NOMO-1 (cell line): ENCODE measurements at regions not wholly inside any gene's neighbourhood (a gene's known extent, or its start where the extent isn't known, plus 50 kb on each side); places are given as distances from the start of the nearest gene placed in this dataset.

ENCODE experiments used
- DNase-seq, 2 experiments: peaks; one replicate each; lab custom pipeline; 2025; ENCODE audit not compliant: unreplicated experiment in 2 of 2; lab: John Stamatoyannopoulos, UW

DNA sequence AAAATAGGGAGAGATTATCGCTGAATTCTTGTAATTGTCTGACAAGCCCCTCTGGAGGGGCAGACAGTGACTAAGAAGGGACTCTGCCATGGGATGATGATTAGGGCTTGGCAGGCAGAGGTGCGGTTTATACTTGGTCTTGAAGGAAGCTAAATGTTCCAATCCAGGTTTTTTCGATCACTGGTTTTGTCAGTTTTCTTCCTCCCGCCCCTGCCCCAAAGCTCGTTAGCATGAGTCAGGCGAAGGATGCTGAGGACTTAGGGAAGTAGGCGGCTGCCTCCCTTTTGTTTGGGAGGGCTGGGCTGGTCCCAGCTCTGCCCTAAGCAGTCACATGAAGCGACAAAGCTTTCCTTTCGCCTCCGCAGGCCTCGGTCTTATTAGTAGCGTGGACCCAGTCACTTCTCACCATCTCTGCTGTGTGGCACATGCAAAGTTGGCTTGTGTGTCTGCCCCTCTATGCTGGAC, 314.2 kb downstream of the CDC5L start:
- no peak for DNase-seq

DNA sequence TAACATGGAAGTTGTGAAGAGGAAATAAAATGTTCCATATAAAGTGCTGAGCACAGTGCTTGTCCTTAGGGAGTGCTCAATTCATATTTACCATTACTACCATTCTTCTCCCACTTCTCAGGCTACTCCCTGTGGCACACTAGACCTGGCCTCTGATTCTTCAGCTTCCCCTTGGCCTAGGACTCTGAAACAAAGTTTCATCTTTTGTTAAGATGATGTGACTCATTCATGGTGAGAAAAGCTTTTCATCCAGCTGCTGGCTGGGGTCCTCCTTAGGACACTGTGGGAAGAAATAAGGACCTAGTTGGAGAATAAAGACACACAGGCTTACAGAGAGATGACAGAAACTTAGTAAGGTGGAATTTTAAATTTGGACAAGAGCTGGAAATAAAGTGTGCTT, 314.8 kb downstream of the CDC5L start:
- DNase-seq = no peak

- no peak for DNase-seq
Measured at GRCh38 chr6:44704240-44705150, 317.0 kb downstream of the CDC5L start.

DNA sequence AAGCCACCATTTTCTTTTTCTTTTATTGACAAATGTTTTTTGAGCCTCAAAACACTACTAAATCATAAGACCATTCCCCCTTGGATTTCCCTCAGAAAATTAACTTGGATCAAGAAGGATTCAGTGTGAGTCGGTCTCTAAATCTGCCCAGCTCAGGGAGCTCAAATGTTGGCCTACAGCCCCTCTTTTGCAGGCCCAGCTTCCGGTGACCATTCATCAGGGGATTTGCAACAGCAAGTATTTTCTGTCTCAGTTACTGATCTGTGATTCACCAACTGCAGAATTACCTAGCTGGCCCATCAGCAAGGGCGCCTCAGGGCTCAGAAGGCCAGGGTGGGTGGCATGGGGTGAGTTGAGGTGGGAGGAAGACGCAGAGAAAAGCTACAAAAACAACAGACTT, 318.1 kb downstream of the CDC5L start:
- DNase-seq = no peak

GRCh38 chr6:44706011-44706410, 318.5 kb downstream of the CDC5L start:
- DNase-seq = no peak

GRCh38 chr6:44708208-44708607, 320.7 kb downstream of the CDC5L start:
- no peak for DNase-seq

GRCh38 chr6:44712353-44713111, 325.0 kb downstream of the CDC5L start:
- no peak for DNase-seq

DNA sequence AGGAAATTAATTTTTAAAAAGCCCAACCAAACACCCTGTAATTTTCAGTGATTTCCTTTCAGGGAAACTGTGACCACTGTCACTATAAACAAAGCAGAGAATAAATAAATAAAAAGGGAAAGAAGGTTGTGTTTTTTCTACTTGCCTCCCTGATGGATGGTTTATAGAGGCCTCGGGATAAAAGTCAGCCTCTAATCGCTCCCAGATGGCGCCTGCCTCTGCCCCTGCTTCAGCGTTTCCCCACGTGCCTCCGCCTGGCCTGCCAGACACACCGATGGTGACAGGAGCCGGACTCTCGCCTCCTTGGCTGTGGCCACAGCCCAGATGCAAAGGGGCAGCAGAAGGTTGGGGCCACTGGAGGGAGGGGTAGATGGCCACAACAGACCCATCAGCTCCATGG, 327.7 kb downstream of the CDC5L start:
- DNase-seq = no peak

GRCh38 chr6:44715925-44716324, 328.4 kb downstream of the CDC5L start:
- no peak for DNase-seq

DNA sequence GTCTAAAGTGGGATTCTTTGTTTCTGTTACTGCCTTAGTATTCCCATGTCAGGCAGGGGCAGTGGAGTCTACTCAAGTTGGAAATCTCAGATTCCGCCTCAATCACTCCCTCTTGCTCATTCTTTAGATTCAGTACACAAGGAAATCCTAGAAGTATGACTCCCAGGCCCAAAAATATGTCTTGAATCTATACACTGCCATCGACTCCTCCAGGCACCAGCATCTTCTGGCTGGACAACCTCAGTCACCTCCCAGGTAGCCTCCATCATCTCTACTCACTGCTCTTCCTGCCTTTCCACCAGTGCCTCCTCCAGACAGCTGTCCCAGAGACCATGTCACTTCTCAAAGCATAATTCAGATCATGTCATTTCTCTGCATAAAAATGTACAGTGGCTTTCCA, 329.9 kb downstream of the CDC5L start:
- DNase-seq = no peak

DNA sequence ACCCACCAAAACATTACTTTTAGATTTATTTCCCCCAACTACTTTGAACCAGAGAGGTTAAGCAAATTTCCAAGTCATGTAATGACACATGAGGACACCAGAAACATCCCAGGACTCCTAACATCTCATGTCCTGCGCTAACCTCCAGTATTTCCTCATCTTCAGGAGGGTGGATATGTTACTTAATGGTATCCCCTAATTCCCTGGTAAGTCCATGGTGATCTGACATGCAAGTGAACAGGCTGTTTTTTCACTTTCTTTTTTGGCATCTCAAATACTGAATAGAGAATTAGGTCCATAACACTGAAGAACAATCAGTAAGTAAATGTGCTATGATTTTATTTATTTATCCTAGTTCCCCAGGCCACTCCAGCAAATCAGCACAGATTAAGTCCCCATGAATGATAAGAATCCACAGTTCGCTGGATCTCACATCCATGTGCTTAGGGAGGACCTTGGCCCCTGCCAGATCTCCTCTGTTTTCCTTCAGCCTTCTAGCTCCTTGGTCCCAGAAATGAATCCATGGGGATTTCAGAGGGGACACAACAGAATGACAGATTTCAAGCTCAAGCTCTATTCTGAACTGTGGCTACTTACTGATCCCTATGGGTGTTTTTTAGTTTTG, 334.6 kb downstream of the CDC5L start:
- DNase-seq = no peak

GRCh38 chr6:44722736-44723135, 335.2 kb downstream of the CDC5L start:
- DNase-seq = no peak

- DNase-seq = no peak
Measured at GRCh38 chr6:44723439-44724197, 336.1 kb downstream of the CDC5L start.

DNA sequence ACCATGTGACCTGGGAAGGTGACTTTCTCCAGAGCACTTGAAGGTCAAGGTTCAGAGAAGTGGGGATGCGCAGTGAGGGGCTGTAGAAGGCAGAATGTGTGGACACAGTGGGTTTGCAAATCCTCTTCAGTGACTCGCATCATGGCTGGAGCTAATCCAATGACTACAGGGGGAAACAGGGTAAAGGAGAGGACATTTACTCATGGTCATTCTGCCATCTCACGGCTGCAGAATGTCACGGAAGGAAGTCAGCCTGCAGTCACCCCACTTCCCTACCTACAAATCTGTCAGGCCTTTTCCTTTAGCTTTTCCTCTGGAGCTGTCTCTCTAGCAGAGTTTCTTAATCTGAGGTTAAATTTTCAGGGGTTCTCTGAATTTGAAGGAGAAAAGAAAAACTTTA, 337.6 kb downstream of the CDC5L start:
- no peak for DNase-seq

DNA sequence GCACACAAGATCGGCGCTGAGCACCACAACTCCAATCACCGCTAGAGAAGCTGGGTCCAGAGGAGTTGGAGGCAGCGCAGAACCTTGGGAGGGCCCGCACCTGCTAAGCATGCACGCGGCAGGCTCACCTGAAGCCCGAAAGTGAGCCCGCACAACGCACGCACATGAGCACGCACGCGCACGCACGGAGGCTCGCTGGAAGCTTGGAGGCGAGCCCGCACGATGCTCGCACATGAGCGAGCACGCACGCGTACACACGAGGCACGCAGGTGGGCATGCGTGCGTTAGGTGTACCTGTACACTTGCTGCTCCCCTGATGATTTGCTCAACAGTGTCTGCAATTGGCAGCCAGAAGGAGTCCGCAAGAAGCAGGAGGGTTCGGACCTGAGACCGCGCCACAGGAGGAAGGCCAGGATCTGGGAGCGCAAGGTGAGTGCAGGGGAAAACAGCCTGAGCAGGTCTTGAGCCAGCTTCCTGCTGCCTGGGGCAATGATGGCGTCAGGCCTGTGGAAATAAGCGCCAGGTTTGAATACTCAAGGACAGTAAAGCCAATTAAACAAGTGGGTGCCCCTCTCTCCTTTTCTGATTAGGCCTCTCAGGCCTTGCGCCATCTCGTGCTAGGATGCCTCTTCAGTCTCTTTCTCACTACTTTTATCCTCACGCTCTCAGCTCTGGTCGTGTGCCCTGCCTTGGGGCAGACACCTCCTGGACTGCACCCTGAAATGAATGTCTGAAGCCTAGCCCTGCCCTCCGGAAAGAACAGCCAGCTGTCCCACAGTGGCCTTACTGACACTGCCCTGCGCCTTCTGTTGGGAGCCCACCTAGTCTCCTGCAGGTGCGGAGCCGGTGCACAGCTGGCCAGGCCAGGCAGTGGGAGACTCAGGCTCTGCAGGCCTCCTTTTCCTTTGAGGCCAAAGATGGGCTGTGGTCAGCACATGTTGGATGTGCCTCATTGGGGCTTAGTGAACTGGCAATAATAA, 340.4 kb downstream of the CDC5L start:
- no peak for DNase-seq

DNA sequence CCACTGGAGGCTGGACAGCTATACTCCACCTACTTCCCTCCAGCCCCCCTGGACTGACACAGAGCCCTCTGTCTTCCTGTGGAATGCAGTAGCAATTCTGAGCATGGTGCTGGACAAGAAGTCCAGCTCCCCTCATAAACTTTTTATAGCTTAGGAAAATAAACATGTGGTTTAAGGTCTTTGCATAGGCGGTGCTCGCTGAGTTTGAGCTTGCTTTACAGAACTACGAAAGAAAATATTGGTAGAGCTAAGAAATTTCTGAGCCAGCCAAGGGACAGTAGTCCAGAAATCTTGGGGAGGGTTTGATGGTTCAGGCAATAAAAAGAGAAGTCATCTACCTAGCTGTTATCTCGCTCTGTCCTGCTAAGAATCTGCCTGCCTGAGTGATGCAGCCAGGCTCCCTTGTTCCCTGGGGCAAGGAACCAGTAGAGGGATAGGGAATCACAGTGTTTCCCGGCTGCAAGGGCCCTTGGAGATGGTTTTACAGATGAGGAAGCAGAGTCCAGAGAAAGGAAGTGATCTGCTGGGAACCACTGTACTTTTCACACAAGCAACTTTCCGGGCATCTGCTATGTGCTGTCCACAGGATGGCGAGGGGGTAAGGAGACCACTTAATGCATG, 343.4 kb downstream of the CDC5L start:
- DNase-seq = no peak

DNA sequence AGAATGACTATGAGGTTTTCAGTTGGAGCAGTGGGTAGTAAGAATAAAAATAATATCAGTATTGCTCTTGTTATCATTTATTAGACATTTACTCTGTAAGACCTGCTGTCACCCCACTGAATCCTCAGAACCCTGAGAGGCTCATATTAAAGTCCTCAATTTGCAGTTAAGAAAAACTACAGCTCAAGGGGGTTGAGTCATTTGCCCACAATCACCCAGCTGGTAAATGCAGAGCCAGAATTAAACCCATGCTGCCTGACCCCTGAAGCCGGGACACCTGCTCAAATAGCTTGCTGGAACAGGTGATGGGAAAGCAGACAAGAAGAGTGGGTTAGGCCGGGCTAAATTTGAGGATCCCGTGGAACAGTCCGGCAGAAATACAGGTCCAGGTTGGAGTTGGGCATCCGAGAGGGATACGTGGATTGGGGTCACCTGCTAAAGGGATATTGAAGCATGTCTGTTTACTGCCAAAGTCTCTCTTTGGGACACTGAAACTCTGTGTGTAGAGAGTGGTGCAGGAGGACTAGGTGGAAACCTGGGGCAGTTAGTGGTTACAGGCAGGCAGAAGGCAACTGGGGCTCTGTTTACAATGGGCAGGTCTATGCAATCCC, 344.1 kb downstream of the CDC5L start:
- no peak for DNase-seq

DNA sequence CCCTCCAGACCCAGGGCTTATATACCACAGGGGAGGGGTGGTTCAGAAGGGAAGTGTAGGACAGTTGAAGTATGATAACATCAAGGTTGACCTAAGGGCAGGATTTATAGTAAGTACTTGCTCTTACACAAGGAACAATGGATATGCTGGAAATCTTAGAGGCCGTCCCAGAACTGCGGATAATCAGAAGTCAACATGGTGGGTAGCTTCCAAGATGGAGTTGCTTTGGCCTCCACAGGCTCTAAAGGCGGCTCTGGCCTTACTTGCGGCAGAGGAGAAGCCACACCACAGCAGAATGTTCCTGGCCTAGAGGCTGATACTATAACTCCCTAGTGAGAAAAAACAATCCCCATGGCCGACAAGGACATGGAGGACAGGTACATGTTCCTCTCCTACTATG, 344.7 kb downstream of the CDC5L start:
- no peak for DNase-seq

GRCh38 chr6:44733126-44733525, 345.6 kb downstream of the CDC5L start:
- DNase-seq = no peak
